Activated CD8-positive, alpha-beta memory T cell treated with anti-CD3 and anti-CD28 coated beads for 1 hour (primary cell): ENCODE measurements at regions not wholly inside any gene's neighbourhood (a gene's known extent, or its start where the extent isn't known, plus 50 kb on each side); places are given as distances from the start of the nearest gene placed in this dataset.

Source experiments
- DNase-seq, 2 donors: peaks; one replicate each; pipeline ENCODE4 v3.0.0-alpha.2; 2020; ENCODE audit warnings: low read depth in 1 of 2; ENCODE audit errors: extremely low read depth in 1 of 2

GRCh38 chr7:25391295-25391861 is 163.1 kb upstream of the NPVF start:
- DNase-seq: no peak

- no peak for DNase-seq
These were observed 163.8 kb upstream of the NPVF start for GRCh38 chr7:25391961-25392587.

GRCh38 chr7:25392588-25393338 is 164.5 kb upstream of the NPVF start:
- no peak for DNase-seq

- no peak for DNase-seq
These were observed 167.7 kb upstream of the NPVF start for GRCh38 chr7:25395976-25396375.

- DNase-seq: no peak
These were observed 168.4 kb upstream of the NPVF start for GRCh38 chr7:25396668-25397067.

GRCh38 chr7:25398418-25398817 is 170.1 kb upstream of the NPVF start:
- DNase-seq: no peak

GRCh38 chr7:25399000-25399750 is 170.9 kb upstream of the NPVF start:
- DNase-seq: no peak

- DNase-seq: no peak
These were observed 174.2 kb upstream of the NPVF start for GRCh38 chr7:25402532-25402931.

GRCh38 chr7:25405736-25406135 is 177.4 kb upstream of the NPVF start:
- no peak for DNase-seq

- DNase-seq: no peak
These were observed 178.8 kb upstream of the NPVF start for GRCh38 chr7:25407053-25407452.

GRCh38 chr7:25408012-25408687 is 179.9 kb upstream of the NPVF start:
- no peak for DNase-seq

- DNase-seq: no peak
These were observed 180.6 kb upstream of the NPVF start for GRCh38 chr7:25408876-25409275.

- DNase-seq: no peak
These were observed 181.8 kb upstream of the NPVF start for GRCh38 chr7:25409897-25410636.

- DNase-seq: no peak
These were observed 192.5 kb upstream of the NPVF start for GRCh38 chr7:25420771-25421170.

- no peak for DNase-seq
These were observed 195.8 kb upstream of the NPVF start for GRCh38 chr7:25424113-25424512.

GRCh38 chr7:25424855-25425254 is 196.6 kb upstream of the NPVF start:
- no peak for DNase-seq

- DNase-seq: no peak
These were observed 199.4 kb upstream of the NPVF start for GRCh38 chr7:25427721-25428120.

- no peak for DNase-seq
These were observed 201.4 kb upstream of the NPVF start for GRCh38 chr7:25429731-25430130.

- no peak for DNase-seq
These were observed 202.1 kb upstream of the NPVF start for GRCh38 chr7:25430200-25430931.
